HL-60 (cell line): ENCODE measurements at regions not wholly inside any gene's neighbourhood (a gene's known extent, or its start where the extent isn't known, plus 50 kb on each side); places are given as distances from the start of the nearest gene placed in this dataset.

Experiments
- CTCF ChIP-seq: IDR thresholded peaks from one replicate; pipeline ENCODE4 v1.5.1; 2011; ENCODE audit warnings: low read length, control low read depth, inconsistent platforms; ENCODE audit not compliant: insufficient read depth
- REST ChIP-seq: IDR thresholded peaks from 2 replicates; pipeline ENCODE4 v1.6.1; 2012; ENCODE audit warnings: low read depth; ENCODE audit not compliant: insufficient replicate concordance

- no peak for TF ChIP-seq REST
- no peak for TF ChIP-seq CTCF
Measured at GRCh38 chr7:15837306-15837950, 150.9 kb upstream of the MEOX2 start.
